ENCODE measurements at regions not wholly inside any gene's neighbourhood (a gene's known extent, or its start where the extent isn't known, plus 50 kb on each side); places are given as distances from the start of the nearest gene placed in this dataset.
"Not testable (repeated sequence)": the region's sequence is repeated elsewhere in the genome, so short reads cannot be mapped to it uniquely, and the experiment has no call there.

DNA sequence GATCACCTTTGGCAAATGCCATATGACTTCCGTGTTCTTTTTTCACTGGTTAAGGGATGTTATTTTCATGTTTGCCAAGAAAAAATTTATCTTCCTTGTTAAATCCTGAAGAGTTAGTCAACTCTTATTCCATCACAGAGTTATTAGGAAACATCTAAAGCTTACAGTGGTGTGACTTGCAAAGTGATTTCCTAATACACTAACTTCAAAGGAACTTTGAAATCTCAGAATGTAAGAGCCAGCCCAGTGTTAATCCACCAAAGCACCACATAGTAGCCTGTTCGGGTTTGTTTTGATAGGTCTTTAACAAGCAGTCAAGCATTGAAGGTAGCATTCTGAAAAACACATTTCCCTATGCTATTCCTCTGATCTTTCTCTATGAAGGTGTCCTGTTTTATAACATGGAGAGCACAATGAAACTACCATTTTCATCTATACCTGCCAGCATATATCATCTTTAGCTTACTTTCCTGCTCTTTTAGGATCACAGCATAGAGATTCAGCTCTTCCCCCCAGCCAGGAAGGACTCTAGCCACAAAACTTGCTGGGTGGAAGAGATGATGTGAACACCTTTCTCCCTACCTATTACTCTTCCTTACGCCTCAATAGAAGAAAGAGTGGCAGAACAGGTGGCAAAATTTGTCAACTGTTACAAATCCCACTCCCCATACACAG, 82.4 kb upstream of the MAGI3 start:
- DNase-seq, result no peak

DNA sequence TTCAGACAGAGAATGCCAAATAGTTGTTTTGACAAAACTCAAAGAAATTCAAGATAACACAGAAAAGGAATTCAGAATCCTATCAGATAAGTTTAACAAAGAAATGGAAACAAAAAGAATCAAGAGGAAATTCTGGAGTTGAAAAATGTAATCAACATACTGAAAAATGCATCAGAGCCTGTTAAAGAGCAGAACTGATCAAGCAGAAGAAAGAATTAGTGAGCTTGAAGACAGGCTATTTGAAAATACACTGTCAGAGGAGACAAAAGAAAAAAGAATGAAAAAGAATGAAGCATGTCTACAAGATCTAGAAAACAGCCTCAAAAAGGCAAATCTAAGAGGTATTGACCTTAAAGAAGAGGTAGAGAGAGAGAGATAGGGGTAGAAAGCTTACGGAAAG, 77.7 kb upstream of the MAGI3 start:
- not testable (repeated sequence) for DNase-seq

DNA sequence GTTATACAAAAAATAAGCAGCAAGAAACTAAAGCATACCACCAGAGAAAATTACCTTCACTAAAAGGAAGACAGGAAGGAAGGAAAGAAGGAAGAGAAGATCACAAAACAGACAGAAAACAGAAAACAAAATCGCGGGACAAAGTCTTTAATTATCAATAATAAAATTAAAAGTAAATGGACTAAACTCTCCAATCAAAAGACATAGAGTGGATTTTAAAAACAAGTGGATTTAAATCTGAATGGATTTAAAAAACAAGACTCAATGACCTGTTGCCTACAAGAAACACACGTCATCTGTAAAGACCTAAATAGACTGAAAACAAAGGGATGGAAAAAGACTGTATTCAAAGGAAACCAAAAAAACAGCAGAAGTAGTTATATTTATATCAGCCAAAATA, 75.7 kb upstream of the MAGI3 start:
- no peak for DNase-seq

DNA sequence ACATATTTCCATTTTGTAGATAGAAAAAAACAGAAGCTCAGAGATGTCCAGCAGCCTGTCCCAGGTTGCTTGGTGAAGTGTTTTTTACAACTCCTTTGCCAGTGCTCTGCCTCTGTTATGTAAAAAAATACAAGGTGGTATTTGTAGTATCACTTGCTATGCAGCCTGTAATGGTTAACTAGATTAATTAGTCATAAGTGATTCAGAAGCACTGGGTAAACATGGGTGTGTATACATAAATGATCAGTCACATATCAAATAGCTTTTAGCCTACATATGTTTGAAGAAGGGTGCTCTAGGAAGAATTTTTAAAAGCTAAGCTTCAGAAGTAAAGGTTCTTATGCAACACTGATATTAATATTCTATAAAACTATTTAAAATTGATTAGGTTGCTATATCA, 70.0 kb upstream of the MAGI3 start:
- DNase-seq, result no peak

DNA sequence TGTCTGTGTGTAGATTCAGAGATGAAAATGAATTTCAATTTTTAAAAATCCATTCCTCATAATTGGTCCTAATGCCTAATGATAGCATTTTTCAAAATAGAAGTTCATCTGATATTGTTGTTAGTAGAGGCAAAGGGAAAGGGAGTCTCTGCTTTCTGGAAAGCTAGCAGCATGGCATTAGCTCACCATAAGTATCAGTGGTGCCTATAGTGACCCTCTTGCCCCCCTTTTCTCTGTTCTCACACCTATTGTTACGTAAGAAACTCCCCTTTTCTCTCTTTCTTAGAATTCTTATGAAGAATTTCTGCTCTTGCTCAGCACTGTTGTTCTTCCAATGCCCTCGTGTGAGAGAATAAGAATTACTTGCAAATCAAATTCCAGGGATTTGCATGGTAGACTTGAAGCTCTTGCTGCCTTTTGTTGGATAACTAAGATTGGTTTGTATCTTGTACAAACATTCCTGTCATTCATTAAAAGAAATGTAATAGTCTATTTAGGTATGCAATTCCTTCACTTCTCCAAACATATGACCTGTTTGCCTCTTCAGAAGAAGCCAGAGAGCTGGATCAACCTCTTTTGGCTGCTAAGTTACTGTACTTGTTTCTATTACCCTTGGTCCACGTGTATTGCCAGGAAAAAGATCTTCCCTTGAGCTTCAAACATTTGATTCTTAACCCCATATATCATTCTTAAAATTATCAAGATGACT, 69.2 kb upstream of the MAGI3 start:
- DNase-seq, result no peak

DNA sequence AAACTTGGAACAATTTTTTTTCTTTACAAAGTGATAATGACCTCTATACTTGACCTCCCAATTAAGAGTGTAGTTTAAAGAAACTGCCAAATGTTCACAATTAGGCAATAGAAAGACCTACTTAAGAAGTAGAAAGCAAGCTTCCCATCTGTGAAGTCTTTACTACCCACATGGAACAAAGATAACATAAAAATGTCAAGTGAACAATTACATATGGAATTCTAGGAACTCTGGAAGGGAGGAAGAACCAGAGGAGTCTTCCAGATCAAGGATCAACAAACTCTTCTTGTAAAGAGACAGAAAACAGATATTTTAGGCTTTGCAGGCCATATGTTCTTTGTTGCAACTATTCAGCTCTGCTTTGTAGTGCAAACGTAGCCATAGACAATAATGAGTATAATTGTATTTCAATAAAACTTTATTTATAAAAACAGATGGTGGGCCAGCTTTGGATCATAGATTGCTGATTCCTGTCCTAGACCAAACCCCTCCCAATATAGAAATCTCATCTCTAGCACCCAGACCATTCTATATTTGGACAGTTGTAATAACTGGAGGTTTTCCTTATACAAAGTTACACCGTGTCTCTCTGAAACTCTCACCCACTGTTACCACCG, 68.4 kb upstream of the MAGI3 start:
- DNase-seq, result no peak

DNA sequence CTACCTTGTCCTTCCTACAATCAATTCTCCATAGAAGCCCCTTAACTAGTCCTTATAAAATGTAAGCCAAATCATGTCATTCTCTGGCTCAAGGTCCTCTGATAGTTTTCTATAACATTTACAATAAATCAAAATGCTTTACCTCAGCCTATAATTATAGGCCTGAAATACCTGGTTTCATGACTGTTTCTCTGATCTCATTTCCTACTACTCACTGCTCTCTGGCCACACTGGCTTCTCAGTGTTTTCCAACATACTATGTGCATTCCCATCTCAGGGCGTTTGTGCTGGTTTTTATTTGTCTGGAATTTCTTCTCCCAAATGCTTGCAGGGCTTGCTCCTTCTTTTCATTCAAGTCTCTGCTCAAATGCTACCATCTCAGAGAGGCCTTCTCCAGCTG, 67.9 kb upstream of the MAGI3 start:
- DNase-seq, result no peak

DNA sequence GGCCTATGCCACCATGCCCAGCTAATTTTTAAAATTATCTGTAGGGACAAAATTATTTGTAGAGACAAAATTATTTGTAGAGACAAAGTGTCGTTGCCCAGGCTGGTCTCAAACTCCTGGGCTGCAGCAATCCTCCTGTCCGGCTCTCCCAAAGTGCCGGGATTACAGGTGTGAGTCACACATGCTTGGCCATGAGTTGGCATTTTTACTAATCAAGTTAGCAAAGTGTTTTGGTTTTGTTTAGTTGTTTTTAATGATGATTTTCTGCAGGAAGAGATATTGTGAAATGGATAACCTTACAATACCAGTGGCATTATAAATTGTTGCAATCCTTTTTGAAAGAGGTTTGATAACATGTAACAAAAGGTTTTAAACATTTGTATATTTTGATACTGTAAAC, 65.3 kb upstream of the MAGI3 start:
- DNase-seq, result no peak

DNA sequence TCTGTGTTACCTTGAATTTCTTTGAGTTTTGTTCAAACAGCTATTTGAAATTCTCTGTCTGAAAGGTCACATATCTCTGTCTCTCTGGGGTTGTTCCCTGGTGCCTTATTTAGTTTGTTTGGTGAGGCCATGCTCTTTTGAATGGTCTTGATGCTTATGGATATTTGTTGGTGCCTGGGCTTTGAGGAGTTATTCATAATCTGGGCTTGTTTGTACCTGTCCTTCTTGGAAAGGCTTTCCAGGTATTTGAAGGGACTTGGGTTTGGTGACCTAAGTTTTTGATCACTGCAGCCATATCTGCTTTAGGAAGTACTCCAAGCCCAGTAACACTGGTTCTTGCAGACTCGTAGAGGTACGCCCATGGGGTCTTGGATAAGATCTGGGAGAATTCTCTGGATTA, 63.3 kb upstream of the MAGI3 start:
- no peak for DNase-seq

DNA sequence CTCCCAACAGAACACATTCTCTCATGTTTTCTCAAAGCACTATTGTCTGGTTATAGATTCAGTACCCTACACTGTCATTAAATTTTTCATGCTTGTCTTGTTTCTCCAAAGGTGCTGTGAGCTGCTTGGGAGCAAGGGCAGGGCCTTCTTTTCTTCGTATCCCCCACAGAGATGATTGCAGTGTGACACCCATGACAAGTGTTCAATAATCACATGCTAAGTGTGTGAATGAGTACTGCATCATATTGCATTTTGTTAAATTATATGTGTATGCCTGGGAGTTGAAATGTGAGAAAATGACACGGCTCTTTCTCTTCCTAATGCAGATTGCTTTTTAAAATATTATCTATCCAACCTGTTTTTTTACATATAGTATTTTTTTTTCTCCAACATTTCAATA, 57.3 kb upstream of the MAGI3 start:
- no peak for DNase-seq

DNA sequence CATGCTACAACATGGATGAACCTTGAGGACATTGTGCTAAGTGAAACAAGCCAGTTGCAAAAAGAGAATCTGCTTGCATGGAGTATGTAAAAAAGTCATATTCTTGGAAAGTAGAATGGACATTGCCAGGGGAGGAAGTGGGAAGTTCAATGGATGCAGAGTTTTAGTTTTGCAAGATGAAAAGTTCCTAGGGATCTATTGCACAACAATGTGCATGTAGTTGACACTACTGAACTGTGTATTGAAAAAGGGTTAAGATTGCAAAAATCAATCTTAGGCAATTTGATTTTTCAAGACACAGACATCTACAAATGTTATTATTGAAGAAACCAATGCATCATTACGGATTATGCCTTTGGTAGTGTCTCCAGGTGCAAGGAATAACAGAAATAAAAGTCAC, 50.3 kb upstream of the MAGI3 start:
- no peak for DNase-seq

Data from NCI-H2171 (cell line).